Activated B cell treated with CpG ODN at 0.5 μM for 24 hours (primary cell): ENCODE measurements at regions not wholly inside any gene's neighbourhood (a gene's known extent, or its start where the extent isn't known, plus 50 kb on each side); places are given as distances from the start of the nearest gene placed in this dataset.

Experiments used
- ATAC-seq: fragments of 200-7000 bp; cut with Tn5 transposase; one replicate; pipeline ENCODE4 v1.10.0; 2021; ENCODE audit warnings: low read depth, mild to moderate bottlenecking, moderate library complexity
- CTCF ChIA-PET: fragments of 350-600 bp; sonication (Branson Sonifier 250); formaldehyde crosslinking; loops from one replicate; lab custom pipeline; 2021; ENCODE audit warnings: antibody characterized with exemption; lab: Charles Lee
- POLR2A ChIA-PET: fragments of 350-600 bp; sonication (Branson Sonifier 250); formaldehyde crosslinking; loops from one replicate; lab custom pipeline; 2021; ENCODE audit warnings: antibody characterized with exemption; lab: Charles Lee
- DNase-seq: peaks from one replicate; pipeline ENCODE4 v3.0.0; 2022
- H3K27ac Mint-ChIP-seq: one replicate; pipeline ENCODE4 v1.8.0; 2020; ENCODE audit warnings: mixed read lengths
- H3K27me3 Mint-ChIP-seq: one replicate; pipeline ENCODE4 v1.8.0; 2021; ENCODE audit warnings: mixed read lengths
- H3K36me3 Mint-ChIP-seq: one replicate; pipeline ENCODE4 v1.8.0; 2021; ENCODE audit warnings: low read depth, mixed read lengths
- H3K4me1 Mint-ChIP-seq: one replicate; pipeline ENCODE4 v1.8.0; 2021; ENCODE audit warnings: mixed read lengths
- H3K4me3 Mint-ChIP-seq: one replicate; pipeline ENCODE4 v1.8.0; 2020; ENCODE audit warnings: mild to moderate bottlenecking, mixed read lengths
- H3K9me3 Mint-ChIP-seq: one replicate; pipeline ENCODE4 v1.8.0; 2020; ENCODE audit warnings: mixed read lengths
- CTCF ChIP-seq: fragments of 200-600 bp; IDR thresholded peaks from one replicate; pipeline ENCODE4 v1.8.0; 2022; ENCODE audit warnings: antibody characterized with exemption, mild to moderate bottlenecking
- intact Hi-C: fragments of 100-400 bp; cut with micrococcal nuclease; formaldehyde crosslinking; loops from one replicate; pipeline ENCODE4 v1.15.1; 2024

- no peak for ATAC-seq
- no peak overlapping the region for H3K27ac Mint-ChIP-seq
- no peak overlapping the region for H3K4me3 Mint-ChIP-seq
- intact Hi-C loops: no loop called here
- ChIA-PET CTCF (no interaction called here), POLR2A (no interaction called here)
- TF ChIP-seq CTCF: no peak
- no peaks in the 10 kb centered on the region for H3K36me3 Mint-ChIP-seq
- H3K9me3 Mint-ChIP-seq: peaks cover 14% of the 10 kb centered on the region
- no peaks in the 10 kb centered on the region for H3K4me1 Mint-ChIP-seq
- DNase-seq: no peak
- no peaks in the 10 kb centered on the region for H3K27me3 Mint-ChIP-seq
Observed at GRCh38 chr1:173100476-173101107, 49.9 kb upstream of the TNFSF18 start.
